ENCODE measurements at regions not wholly inside any gene's neighbourhood (a gene's known extent, or its start where the extent isn't known, plus 50 kb on each side); places are given as distances from the start of the nearest gene placed in this dataset.

- no peak for DNase-seq (ENCODE audit: low spot score)
- ChIA-PET CTCF (interaction anchor here (1.1 kb wide), 1 partner anchor 233 kb away, joined by 6 read pairs; no protein-coding TSS in a partner anchor), POLR2A (interaction anchor here (0.6 to 0.7 kb wide), 2 partner anchors 1221 to 1842 kb away, joined by 3 read pairs; no protein-coding TSS in a partner anchor)
These were observed 692.6 kb downstream of the VRK1 start for GRCh38 chr14:97489750-97490149.

GRCh38 chr14:97490521-97491070, 693.4 kb downstream of the VRK1 start:
- CTCF ChIA-PET, result no interaction called here
- Mint-ChIP-seq H3K36me3 (no peaks in the 10 kb centered on the region; the same call in 1 of the 2 replicates), H3K9me3 (0 out of 2 replicates have a peak, but pooled peaks cover 3% of the 10 kb centered on the region), H3K27ac (no peak overlapping the region), H3K4me1 (0 out of 2 replicates have a peak, but pooled peaks cover 4% of the 10 kb centered on the region), H3K4me3 (no peak overlapping the region), H3K27me3 (ENCODE audit: low read depth) (peaks cover 2% of the 10 kb centered on the region; the same call in 1 of the 2 replicates)
- POLR2A ChIA-PET, result interaction anchor here (0.7 kb wide), 1 partner anchor 1841 kb away, joined by 3 read pairs; no protein-coding TSS in a partner anchor
- no peak for TF ChIP-seq AFF4 (CRISPR knock-in tag; IDR thresholded peaks at IDR 0.05; ENCODE audit: borderline replicate concordance)
- TF ChIP-seq, protein P1, sequence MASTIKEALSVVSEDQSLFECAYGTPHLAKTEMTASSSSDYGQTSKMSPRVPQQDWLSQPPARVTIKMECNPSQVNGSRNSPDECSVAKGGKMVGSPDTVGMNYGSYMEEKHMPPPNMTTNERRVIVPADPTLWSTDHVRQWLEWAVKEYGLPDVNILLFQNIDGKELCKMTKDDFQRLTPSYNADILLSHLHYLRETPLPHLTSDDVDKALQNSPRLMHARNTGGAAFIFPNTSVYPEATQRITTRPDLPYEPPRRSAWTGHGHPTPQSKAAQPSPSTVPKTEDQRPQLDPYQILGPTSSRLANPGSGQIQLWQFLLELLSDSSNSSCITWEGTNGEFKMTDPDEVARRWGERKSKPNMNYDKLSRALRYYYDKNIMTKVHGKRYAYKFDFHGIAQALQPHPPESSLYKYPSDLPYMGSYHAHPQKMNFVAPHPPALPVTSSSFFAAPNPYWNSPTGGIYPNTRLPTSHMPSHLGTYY (CRISPR knock-in tag; IDR thresholded peaks at IDR 0.05), result no peak
- TF ChIP-seq, protein P2, sequence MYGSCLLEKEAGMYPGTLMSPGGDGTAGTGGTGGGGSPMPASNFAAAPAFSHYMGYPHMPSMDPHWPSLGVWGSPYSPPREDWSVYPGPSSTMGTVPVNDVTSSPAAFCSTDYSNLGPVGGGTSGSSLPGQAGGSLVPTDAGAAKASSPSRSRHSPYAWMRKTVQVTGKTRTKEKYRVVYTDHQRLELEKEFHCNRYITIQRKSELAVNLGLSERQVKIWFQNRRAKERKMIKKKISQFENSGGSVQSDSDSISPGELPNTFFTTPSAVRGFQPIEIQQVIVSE (CRISPR knock-in tag; IDR thresholded peaks at IDR 0.05; ENCODE audit: borderline replicate concordance), result no peak
- DNase-seq (ENCODE audit: low spot score) (no peak), ATAC-seq (no peak)

More at GRCh38 chr14:97489750-97490149, 692.6 kb downstream of the VRK1 start:
- Mint-ChIP-seq H3K9me3 (0 out of 2 replicates have a peak, but pooled peaks cover 3% of the 10 kb centered on the region), H3K27me3 (ENCODE audit: low read depth) (peaks cover 2% of the 10 kb centered on the region; the same call in 1 of the 2 replicates), H3K4me1 (0 out of 2 replicates have a peak, but pooled peaks cover 4% of the 10 kb centered on the region), H3K4me3 (no peak overlapping the region), H3K27ac (no peak overlapping the region), H3K36me3 (no peaks in the 10 kb centered on the region; the same call in 1 of the 2 replicates)
- no peak for ATAC-seq
- no peak for TF ChIP-seq NFYB (CRISPR knock-in tag; conservative IDR thresholded peaks at IDR 0.05; ENCODE audit: low read depth)
- TF ChIP-seq FOXP1 (CRISPR knock-in tag; IDR thresholded peaks at IDR 0.05; ENCODE audit: borderline replicate concordance), result no peak
- no peak for TF ChIP-seq ETV6 (CRISPR knock-in tag; IDR thresholded peaks at IDR 0.05)
- TF ChIP-seq MLX (CRISPR knock-in tag; IDR thresholded peaks at IDR 0.05), result no peak
- no peak for TF ChIP-seq ATF2 (CRISPR knock-in tag; IDR thresholded peaks at IDR 0.05; ENCODE audit: borderline replicate concordance, low read depth)
- no peak for TF ChIP-seq RELA (CRISPR knock-in tag; IDR thresholded peaks at IDR 0.05; ENCODE audit: borderline replicate concordance)
- TF ChIP-seq HMGA2 (CRISPR knock-in tag; IDR thresholded peaks at IDR 0.05), result no peak
- no peak for TF ChIP-seq MXD4 (CRISPR knock-in tag; IDR thresholded peaks at IDR 0.05; ENCODE audit: borderline replicate concordance)
- TF ChIP-seq MYBL2 (CRISPR knock-in tag; IDR thresholded peaks at IDR 0.05), result no peak
- no peak for TF ChIP-seq ZMAT4 (CRISPR knock-in tag; IDR thresholded peaks at IDR 0.05)
- no peak for TF ChIP-seq NR1H2 (CRISPR knock-in tag; IDR thresholded peaks at IDR 0.05)
- TF ChIP-seq AFF4 (CRISPR knock-in tag; IDR thresholded peaks at IDR 0.05; ENCODE audit: borderline replicate concordance), result no peak
- no peak for TF ChIP-seq ELF4 (CRISPR knock-in tag; IDR thresholded peaks at IDR 0.05; ENCODE audit: low read depth)
- no peak for TF ChIP-seq ZNF317 (CRISPR knock-in tag; IDR thresholded peaks at IDR 0.05; ENCODE audit: borderline replicate concordance, low read depth)

Data from WTC11 (cell line).